Stimulated activated CD4-positive, alpha-beta T cell treated with anti-CD3 and anti-CD28 coated beads, Interleukin-4, amount 100 ng/mL, for 4 hours (primary cell): ENCODE measurements at regions not wholly inside any gene's neighbourhood (a gene's known extent, or its start where the extent isn't known, plus 50 kb on each side); places are given as distances from the start of the nearest gene placed in this dataset.

ENCODE experiments used
- DNase-seq, 2 experiments: peaks; one replicate each; pipeline ENCODE4 v3.0.0-alpha.2; 2020

DNA sequence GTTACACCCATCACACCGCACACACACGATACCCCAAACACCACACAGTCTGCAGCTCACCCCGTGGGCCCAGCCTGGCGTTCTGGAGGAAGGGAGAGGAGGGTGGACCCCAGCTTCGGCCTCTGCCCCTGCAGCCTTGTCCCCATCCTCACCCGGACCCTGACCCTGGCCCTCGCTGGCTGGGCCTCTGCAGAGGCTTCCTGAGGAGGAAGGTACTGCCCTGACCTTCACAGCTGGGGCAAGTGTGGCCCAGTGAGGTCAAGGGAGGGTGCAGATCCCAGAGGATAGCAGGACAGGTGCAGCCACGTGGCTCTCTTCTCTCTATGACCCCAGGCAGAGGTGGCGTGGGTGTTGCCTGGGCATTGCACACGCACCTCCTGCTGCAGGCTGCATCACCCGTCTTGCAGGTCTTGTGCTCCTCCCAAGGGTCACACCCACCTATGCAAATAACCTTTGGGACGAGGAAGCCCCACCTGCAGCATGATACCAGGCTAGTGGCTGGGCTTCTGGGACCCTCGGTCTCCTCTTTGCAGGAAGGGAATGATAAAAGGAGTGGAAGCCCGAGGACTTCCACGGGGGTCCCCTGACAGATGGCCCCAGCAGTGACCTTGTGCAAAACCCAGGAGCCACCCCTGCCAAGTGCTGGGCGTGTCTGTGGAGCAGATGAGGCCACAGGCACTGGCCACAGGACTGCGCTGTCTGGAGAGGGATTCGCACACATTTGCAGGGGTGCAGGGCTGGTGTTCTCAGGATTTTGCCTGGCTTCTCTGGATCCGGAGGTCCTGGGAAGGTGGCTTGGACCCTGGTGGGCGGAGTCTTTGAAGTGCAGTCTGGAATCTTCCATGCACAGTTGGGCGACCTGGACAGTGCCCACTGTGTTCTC, 1241.5 kb downstream of the BRD1 start:
- DNase-seq = no peak

DNA sequence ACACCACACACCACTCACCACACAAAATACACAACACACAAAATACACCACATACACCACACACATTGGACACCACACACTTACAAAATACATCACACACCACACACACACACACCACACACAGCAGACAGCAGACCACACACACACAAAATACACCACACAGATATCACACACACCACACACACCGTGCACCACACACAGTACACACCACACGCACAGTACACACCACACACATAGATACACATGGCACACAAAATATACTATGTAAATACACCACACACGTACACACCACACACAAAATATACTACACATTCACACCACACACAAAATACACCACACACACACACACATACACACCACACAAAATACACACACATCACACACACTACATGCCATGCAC, 1243.5 kb downstream of the BRD1 start:
- no peak for DNase-seq

DNA sequence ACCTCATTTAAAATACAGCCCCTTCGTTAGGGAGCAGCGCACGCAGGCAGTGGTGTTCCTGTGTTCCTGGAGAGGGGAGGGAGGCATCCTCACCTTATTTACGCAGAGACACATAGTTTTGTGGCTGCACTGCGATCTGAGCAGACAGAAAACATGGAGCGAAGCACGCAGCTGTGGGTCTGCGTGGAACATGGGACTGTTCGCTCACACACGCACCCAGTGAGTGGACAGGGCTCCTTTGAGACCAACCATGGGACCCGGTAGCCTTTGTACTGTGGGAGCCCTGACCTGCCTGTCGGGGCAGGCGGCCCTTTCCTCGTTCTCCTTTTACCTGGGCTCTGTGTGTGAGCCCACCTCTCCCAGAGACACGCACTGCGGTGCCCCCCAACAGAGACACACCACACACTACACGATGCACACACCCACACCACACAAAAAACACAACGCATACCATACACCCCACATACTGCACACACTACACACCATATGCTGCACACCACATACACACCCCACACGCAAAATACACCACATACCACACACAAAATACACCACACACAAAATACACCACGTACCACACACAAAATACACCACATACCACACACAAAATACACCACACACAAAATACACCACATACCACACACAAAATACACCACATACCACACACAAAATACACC, 1245.7 kb downstream of the BRD1 start:
- DNase-seq = no peak

DNA sequence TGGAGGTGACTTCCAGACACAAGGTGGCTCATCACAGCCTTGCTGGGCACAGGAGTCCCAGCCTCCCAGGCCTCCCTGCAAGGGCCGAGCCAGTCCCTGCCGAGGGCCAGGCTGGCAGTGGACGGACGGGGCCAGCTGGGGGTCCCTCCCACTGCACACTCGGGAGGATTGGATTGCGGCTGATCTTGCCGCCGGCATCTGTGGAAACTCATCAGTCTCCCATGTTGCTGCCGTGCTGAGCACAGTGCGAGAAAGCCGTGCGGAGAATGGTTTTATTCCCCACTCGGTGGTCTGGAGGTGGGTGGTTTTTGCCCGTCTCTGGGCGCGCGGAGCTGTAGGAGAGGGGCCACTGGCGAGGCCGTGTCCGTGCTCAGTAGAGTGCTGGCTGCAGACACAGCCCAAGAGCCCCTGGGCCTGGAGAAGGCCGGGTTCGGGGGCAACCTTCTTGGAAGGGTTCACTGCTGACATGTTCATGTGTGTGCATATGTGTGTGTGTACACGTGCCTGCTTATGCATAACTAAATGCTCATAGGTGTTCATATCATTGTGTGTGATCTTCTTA, 1246.4 kb downstream of the BRD1 start:
- DNase-seq = no peak

DNA sequence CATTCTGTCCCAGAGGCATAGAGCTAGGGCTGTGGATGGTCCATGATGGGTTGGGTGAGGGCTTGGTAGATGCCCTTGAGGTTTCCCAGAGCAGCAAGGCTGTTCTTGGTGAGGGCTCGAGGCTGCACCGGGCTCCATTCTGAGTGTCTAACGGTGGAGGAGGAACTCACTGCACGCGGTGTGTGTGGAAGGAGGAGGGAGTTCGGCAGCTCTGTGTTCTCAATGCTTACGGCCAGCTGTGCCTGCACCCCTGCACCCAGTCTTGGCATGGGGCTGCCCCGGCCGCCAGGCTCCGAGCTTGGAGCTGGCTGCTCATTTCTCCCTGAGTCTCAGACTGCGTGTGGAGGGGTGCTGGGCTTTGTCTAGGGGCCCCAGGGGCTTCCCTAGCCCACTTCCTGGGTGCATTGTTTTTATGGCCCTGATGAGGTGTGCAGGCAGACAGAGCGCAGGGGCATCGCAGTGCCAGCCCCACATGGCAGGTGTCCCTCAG, 1247.1 kb downstream of the BRD1 start:
- no peak for DNase-seq

DNA sequence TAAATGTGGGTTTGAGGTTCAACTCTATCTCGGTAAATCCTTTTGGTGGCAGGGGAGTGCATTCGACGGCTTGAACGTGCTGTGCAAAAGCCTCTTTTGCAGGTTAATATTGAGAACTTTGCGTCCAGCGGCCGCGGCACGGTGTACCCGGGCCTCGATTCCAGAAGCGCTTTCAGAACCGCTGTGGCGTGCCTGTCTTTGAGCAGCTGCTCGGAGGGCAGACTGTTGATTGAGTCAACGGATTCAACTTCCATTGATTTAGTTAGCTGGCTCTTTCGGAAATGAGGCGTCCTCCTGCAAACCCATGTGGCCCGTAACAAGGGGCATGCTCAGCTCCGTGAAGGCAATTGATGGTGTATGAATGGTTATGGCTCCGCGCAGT, 1247.8 kb downstream of the BRD1 start:
- DNase-seq = no peak

DNA sequence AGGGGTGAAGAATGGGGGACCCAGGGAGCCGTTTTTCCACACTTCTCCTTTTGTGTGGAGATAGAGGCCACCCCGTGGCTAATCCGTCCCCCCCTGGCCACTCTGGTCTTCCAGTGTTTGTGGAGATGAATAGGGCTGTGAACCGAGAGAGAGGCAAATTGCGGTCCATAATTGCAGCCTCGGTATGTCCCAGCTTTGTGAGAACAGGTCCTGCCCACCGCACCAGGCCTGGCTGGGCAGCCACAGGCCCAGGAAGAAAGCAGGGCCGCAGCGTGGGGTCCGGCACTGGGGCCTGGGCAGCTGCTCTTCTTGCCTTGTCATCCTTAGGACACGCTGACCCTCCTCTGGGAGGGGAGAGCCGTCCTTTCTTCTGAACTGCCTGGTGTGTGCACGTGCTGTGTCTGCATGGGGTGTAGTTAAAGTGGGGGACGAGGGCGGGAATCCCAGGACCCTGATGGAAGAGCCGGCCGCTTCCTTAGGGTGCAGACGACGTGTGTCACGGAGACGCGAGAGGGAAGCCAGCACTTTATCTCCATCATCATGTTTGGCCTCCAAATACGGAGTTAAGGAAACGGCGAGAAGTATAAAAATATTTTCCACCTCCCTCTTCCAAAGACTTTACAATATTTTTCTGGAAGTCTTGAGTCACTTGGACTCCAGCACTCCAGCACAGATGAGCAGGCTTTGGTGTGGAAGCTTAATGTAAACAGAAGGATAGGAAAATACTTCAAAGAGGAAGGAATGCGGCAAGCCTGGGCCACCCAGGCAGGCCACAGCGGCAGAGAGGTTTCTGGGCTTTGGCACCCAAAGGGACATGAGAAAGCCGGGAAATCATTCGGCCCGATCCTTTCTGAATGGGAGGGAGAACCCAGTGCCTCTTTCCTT, 1248.4 kb downstream of the BRD1 start:
- no peak for DNase-seq

DNA sequence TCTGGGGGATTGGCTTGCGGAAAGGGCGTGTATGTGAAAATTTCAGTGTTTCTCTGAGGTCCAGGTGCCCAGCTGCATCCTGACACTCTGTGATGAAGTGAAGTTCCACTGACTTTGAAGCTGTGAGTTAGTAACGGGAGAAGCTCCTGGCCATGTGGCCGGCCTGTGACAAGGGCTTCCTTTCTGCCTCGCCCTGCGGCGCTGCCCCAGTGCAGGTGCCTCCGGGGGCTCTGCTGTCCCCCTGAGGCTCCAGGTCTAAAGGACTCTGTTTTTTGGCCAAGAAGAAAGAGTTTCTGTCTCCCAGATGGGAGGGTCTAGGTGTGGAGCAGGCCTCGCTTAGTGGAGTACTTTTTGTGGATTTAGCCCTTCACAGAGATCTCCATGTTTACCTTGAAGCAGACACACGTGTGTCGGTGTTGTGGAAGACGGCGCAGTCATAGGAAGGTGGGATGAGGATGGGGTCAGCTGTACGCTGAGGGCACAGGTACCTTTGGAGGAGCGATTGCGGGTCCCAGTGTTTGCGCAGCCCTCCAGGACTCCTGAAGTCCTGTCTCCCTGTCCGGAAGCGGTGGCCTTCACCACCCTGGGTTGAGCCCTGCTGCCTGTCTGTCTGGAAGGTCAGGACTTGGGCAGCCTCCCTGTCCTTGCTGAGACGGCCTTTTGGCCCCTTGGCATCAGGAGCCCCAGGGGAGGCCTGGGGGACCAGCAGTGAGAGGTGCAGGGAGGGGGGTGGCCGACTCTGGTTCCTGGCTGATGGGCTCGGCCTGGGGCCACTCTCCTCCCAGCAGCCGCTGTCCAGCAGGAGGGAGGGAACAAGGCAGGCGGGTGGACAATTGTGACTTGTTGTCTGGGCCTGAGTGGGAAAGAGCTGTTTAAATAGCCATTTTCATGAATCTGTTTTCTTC, 1249.3 kb downstream of the BRD1 start:
- DNase-seq = no peak

DNA sequence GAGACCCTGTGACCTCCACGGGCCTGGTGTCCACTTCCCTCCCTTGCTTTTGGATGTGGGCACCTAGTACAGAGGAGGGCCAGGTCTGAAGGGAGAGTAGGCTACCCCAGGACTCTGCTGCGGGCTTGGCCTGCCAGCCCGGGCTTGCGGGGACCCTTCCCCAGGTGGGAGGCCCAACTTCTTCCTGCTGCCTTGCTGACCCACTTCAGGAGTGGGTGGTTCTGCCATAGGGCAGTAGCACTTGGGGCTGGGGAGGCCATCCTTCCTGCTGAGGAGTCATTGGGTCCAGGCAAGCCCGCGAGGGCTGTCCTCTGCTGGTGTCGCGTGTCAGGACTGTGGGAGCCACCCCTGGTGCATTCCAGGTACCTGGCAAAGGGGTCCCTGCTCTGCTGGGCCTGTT, 1250.0 kb downstream of the BRD1 start:
- DNase-seq = no peak

DNA sequence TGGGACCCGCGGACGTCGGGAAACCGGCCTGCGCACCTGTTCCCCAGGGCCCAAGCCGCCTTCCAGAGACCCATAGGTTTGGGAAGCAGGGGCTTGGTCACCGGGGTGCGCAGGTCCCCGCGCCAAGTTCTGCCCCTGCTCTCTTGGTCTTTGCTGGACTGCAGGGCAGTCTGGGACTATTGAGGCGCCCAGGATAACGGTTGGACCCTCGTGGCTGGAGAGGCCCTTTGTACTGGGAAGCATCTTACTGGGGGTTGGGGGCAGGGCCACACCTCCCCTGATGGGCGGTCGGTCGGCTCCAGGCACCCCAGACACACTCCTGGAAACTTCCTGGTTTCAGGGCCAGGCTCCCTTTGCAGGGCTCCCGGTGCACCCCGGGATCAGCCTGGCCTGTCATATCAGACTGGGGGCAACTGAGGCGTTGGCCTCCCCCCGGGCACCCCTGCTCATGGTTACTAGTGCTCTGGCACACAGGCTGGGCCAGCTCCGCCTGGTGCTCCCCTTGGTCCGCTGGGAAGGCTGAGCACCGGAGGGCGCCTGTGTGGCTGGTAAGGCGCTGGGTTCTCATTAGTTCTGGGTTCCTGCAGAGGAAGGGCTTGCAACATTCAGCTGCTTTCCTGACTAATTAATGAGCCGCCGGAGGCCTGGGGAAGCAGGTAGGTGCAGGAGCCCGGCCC, 1250.5 kb downstream of the BRD1 start:
- DNase-seq = no peak

DNA sequence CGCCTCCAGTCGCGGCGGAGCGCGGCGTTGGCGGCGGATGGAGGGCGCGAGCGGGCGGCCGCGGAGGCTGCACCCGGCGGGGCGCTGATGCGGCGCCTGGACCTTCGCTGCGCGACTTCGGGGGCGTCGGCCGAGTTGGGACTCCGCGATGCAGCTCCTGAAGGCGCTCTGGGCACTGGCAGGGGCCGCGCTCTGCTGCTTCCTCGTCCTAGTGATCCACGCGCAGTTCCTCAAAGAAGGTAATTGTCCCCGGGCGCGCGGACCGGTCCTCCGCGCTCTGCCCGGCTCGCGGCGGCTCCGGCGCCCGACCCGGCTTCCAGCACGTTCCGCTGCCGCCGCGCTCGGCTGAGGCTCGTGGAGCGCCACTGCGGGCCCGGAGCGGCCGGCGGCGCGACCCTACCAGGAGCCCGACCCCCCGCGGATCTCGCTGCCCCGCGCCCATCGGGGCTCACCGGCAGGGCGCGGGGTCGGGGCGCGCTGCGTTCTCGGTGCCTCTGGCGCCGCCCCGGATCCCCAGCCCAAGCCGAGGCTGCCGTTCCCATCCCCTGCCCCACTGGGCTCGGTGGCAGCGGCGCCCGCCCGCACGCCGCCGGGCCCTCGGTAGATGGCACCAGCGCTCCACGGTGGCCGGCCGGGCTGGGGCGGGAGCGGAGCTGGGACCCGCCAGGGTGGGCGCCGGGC, 1251.2 kb downstream of the BRD1 start:
- DNase-seq = no peak

DNA sequence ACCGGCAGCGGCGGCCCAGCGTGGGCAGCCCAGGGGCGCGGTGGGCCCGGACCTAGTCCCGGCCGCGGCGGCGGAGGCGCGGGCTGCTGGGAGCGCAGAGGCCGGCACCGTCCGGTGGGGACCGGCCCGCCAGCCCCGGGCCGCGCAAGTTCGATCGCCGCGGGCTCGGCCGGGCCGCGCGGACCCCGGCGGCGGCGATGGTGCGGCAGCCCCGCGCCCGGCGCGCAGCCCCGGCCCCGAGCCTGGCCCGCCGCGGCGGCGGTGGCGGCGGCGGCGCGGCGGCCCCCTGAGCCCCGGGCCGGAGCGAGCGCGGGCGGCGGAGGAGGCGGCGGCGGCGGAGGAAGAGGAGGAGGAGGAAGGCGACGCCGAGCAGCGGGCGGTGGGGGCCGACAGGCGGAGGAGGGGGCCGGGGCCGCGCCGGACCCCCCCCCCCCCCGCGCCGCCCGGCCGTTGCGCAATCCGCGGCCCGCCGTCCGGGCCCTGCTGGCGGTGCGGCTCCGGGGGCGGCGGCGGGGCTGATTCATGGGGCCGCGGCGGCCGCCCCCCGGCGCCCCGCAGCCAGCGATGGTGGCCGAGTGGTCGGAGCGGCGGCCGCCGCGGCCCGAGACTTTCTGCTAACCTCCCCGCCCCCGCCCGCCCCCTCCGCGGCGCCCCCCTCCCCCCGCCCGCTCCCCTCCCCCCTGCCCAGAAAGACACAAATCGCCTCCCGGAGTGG, 1251.9 kb downstream of the BRD1 start:
- DNase-seq = no peak

DNA sequence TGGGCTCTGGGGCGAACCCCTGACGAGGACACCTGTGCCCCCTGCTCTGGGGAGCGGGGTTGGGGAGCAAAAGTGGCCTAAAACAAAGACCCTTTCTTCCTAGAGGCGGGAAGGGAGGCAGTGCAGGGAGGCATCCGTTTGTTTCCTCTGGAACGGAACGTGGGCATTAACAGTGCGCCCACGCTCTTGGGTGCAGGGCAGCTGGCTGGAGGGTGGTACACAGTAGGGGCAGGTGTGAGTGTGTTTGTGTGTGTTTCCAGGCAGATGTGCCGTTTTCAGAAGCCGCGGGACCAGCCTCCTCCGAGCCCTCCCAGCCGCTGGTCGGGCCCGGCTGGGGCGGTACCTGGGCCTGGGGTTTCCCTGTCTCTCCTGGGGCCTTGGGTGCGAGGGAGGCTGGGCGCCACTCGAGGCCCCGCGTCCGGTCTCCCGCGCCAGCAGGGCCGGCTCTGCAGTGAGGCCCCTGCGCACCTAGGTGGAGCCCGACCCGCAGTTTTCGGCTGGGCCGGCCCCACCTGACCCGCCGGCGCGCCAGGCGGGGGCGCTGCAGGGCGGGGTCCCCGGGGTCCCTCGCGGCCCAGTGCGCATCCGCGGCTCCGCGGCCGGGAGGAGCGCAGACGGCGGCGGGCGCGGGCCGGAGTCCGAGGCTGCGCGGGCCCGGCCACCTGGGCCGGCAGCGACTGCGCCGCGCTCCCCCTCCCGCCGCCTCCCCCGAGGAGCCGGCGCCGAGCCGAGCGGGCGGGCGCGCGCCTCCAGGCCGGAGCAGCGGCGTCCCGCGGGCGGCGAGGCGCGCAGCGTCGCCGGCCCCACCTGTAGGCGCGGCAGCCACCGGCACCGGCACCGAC, 1252.7 kb downstream of the BRD1 start:
- DNase-seq = peak in 1 of 2 experiments; percentile 4

DNA sequence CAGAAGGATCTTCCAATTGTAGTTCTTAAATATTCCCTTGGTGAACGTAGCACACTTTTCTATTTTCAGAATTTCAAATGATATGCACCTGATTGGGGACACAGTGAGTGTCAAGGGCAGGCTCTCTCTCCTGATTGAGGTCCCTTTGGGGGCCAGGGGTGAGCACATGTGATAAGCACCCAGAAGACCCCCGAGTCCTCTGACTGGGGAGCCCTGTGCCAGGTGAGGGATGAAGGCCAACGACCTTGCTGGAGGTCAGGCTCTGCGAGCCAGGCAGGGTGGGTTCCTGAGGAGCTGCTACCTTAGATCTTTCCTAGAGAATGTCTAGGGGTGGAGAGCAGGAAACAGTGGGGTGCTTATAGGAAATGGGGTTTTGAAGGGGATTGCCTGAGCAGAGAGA, 1253.9 kb downstream of the BRD1 start:
- no peak for DNase-seq

DNA sequence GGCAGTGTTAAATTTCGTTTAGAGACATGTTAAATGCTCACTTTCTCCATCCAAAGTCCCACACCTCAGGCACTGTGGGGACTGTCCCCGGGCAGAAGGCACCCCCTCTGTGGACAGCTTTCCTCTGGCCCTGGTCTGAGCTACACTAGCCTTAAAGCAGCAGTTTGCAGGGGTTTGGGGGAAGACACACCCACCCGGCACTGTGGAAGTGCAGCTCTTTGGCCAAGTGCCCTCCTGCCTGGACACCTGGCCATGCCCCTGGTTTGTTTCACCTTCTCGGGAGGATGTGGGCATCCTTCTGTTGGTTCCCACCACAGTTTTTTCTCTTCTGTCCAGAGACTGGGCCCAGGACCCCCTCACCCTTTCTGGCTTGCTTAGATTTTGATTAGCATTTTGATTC, 1254.7 kb downstream of the BRD1 start:
- no peak for DNase-seq

DNA sequence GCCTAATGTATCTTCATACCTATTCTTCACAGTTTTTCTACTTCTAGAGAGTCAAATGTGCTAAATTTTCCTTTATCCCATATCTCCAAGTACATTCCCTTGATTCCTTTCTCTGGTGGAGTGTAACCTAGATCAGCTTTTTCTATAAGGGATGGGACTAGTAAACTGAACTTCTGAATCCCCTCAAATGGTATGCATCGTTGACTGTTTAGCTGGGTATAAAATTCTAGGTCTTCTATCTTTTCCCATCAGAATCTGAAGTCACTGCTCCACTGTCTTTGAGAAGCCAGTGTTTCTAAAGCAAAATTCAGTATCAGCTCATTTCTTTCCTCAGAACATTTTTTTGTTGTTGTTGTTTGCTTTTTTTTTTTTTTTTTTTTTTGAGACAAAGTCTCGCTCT, 1256.8 kb downstream of the BRD1 start:
- no peak for DNase-seq

DNA sequence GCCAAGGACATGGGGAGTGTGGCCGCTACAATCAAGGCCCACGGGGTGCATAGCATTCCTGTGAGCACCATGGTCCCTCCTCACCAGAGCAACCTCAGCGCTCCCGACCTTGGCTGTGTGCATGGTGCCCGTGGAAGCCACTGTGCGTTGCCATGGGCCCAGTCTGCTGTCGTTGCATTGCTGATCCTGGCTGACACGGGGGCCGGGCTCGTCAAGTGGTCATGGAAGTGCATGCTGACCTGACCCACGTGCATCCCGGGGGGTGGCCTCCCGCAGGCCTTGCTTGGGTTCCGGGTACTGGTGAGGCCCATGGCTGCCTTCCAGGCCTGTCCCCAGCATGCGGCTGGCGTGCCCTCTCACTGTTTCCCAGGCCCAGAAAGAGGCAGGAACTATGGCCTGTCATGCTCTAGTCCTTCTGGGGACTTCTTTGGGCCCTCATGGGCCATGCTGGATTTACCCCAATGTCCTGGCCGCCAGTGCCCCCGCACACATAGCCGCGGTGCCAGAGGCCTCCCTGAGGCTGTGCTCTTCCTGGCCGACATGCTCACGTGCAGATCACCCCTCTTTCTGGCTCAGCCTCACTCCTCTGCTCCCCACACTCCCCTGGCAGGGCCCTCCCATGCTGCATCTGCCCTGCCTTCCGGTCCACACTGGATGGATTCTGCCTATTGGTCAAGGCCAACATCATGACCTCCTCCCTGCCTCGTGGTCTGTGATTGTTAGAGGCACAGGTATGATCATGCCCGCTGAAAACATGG, 1258.0 kb downstream of the BRD1 start:
- DNase-seq = no peak

DNA sequence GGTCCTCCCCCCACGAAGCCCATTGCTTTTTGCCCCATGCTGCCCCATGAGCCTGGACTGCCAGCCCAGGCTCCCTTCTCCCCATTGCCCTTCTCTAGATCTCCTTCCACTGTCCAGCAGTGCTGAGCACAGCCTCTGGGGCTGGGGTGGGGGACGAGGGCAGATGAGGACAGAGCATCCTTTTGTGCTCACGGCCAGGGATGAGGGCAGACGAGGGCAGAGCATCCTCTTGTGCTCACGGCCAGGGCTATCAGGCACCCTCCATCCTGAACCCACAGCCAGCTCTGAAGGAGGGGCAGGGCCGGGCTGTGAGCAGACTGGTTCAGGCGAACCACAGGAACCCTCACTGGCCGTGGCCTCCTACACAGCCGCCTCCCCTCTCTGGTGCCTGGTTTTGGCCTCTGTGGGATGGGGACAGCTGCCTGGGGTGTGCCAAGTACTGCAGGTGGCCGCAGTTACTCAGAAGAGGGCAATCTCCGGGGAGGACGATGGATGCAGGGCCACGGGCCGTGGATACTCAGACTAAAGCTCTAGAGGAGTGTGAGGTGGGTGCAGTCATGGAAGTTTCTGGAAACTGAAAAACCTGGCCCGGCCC, 1258.8 kb downstream of the BRD1 start:
- no peak for DNase-seq
